PFSK-1 (cell line): ENCODE measurements at regions not wholly inside any gene's neighbourhood (a gene's known extent, or its start where the extent isn't known, plus 50 kb on each side); places are given as distances from the start of the nearest gene placed in this dataset.
A peak's percentile ranks its signal among the peaks of the same experiment; 100 is the strongest.

Source experiments
- FOXP2 ChIP-seq: optimal IDR thresholded peaks from 2 replicates; pipeline ENCODE3; 2011; ENCODE audit warnings: borderline replicate concordance, control low read depth, inconsistent platforms; ENCODE audit not compliant: insufficient read depth; ENCODE audit errors: extremely low read length, extremely low read depth
- POLR2AphosphoS5 ChIP-seq: IDR thresholded peaks from 2 replicates; pipeline ENCODE4 v1.6.1; 2012; ENCODE audit warnings: low read depth, mild to moderate bottlenecking, control low read depth, low read length, moderate library complexity
- REST ChIP-seq, 2 experiments: IDR thresholded peaks; 2 replicates each; pipeline versions ENCODE4 v1.6.1 to v1.8.0; 2011 to 2012; ENCODE audit warnings: low read depth in 2 of 2, low read length in 2 of 2, control low read depth in 1 of 2, inconsistent platforms in 1 of 2, mild to moderate bottlenecking in 1 of 2, moderate library complexity in 1 of 2; ENCODE audit not compliant: insufficient read depth in 1 of 2
- SIN3A ChIP-seq: IDR thresholded peaks from 2 replicates; pipeline ENCODE4 v1.6.1; 2012; ENCODE audit warnings: mild to moderate bottlenecking, low read length, moderate library complexity, borderline replicate concordance; ENCODE audit not compliant: insufficient read depth
- TAF1 ChIP-seq: IDR thresholded peaks from 2 replicates; pipeline ENCODE4 v1.6.1; 2012; ENCODE audit warnings: low read length, control low read depth, borderline replicate concordance; ENCODE audit not compliant: insufficient read depth

- TF ChIP-seq REST (IDR thresholded peaks at IDR 0.05; ENCODE audit: insufficient read depth in 1 of 2, low read depth in 2 of 2, low read length in 2 of 2) (0 out of 4 replicates have a peak, but pooled peaks of 1 of the 2 experiments have one; percentile 11), TAF1 (no peak)
Measured at GRCh38 chr9:86546712-86547111, 192.5 kb upstream of the TUT7 start.

GRCh38 chr9:86545090-86545489 is 190.9 kb upstream of the TUT7 start:
- TF ChIP-seq TAF1 (no peak), POLR2AphosphoS5 (no peak), SIN3A (no peak)

- TF ChIP-seq SIN3A (no peak), POLR2AphosphoS5 (no peak), TAF1 (no peak), REST (IDR thresholded peaks at IDR 0.05; ENCODE audit: insufficient read depth in 1 of 2, low read depth in 2 of 2, low read length in 2 of 2) (no peak), FOXP2 (no peak)
Measured at GRCh38 chr9:86541014-86541570, 186.9 kb upstream of the TUT7 start.

- no peak for TF ChIP-seq REST (IDR thresholded peaks at IDR 0.05; ENCODE audit: insufficient read depth in 1 of 2, low read depth in 2 of 2, low read length in 2 of 2)
- TF ChIP-seq FOXP2 = no peak
- TF ChIP-seq TAF1 = no peak
- no peak for TF ChIP-seq SIN3A
- no peak for TF ChIP-seq POLR2AphosphoS5
Measured at GRCh38 chr9:86535406-86535915, 181.3 kb upstream of the TUT7 start.

- TF ChIP-seq SIN3A (no peak), FOXP2 (no peak), POLR2AphosphoS5 (no peak), REST (IDR thresholded peaks at IDR 0.05; ENCODE audit: insufficient read depth in 1 of 2, low read depth in 2 of 2, low read length in 2 of 2) (no peak), TAF1 (no peak)
Measured at GRCh38 chr9:86534572-86535258, 180.5 kb upstream of the TUT7 start.
